ENCODE measurements at regions not wholly inside any gene's neighbourhood (a gene's known extent, or its start where the extent isn't known, plus 50 kb on each side); places are given as distances from the start of the nearest gene placed in this dataset.

- Histone ChIP-seq H3K9me3 (ENCODE audit: control insufficient read depth in 2 of 2, low read length in 2 of 2) (no peaks in the 10 kb centered on the region), H3K27ac (ENCODE audit: insufficient read depth, low read length, poor library complexity, severe bottlenecking) (no peak overlapping the region), H3K4me1 (ENCODE audit: control insufficient read depth, insufficient read depth, low read length, poor library complexity, severe bottlenecking) (no peaks in the 10 kb centered on the region), H3K4me3 (ENCODE audit: low read depth, low read length) (no peak overlapping the region), H3K27me3 (ENCODE audit: control insufficient read depth, insufficient read depth, low read length) (no peaks in the 10 kb centered on the region), H3K36me3 (ENCODE audit: control insufficient read depth, insufficient read depth, low read length) (no peaks in the 10 kb centered on the region)
- H3K4me3 Mint-ChIP-seq: no peak overlapping the region
- H3K36me3 Mint-ChIP-seq: no peaks in the 10 kb centered on the region
- peaks cover 0 to 13% (median 1%) of the 10 kb centered on the region in 7 donors for H3K9me3 Mint-ChIP-seq
- H3K27me3 Mint-ChIP-seq: no peaks in the 10 kb centered on the region
- no peak for DNase-seq
- H3K4me1 Mint-ChIP-seq: no peaks in the 10 kb centered on the region
- no peak for ATAC-seq (ENCODE audit: low read depth in 2 of 2)
- no peak overlapping the region for H3K27ac Mint-ChIP-seq
These were observed 460.7 kb downstream of the ZNF608 start for GRCh38 chr5:124285733-124286132.

- H3K4me3 Mint-ChIP-seq: no peak overlapping the region
- Histone ChIP-seq H3K27ac (ENCODE audit: insufficient read depth, low read length, poor library complexity, severe bottlenecking) (no peak overlapping the region), H3K4me3 (ENCODE audit: low read depth, low read length) (no peak overlapping the region), H3K27me3 (ENCODE audit: control insufficient read depth, insufficient read depth, low read length) (no peaks in the 10 kb centered on the region), H3K4me1 (ENCODE audit: control insufficient read depth, insufficient read depth, low read length, poor library complexity, severe bottlenecking) (no peaks in the 10 kb centered on the region), H3K36me3 (ENCODE audit: control insufficient read depth, insufficient read depth, low read length) (no peaks in the 10 kb centered on the region), H3K9me3 (ENCODE audit: control insufficient read depth in 2 of 2, low read length in 2 of 2) (no peaks in the 10 kb centered on the region)
- DNase-seq (no peak), ATAC-seq (ENCODE audit: low read depth in 2 of 2) (no peak)
- H3K27ac Mint-ChIP-seq: no peak overlapping the region
- H3K36me3 Mint-ChIP-seq: no peaks in the 10 kb centered on the region
- peaks cover 0 to 7% (median 1%) of the 10 kb centered on the region in 7 donors for H3K9me3 Mint-ChIP-seq
- H3K27me3 Mint-ChIP-seq: no peaks in the 10 kb centered on the region
- no peaks in the 10 kb centered on the region for H3K4me1 Mint-ChIP-seq
These were observed 461.4 kb downstream of the ZNF608 start for GRCh38 chr5:124285071-124285470.

GRCh38 chr5:124283031-124283430, 463.4 kb downstream of the ZNF608 start:
- H3K36me3 ChIP-seq (ENCODE audit: control insufficient read depth, insufficient read depth, low read length): no peaks in the 10 kb centered on the region
- no peaks in the 10 kb centered on the region for H3K27me3 Mint-ChIP-seq
- no peaks in the 10 kb centered on the region for H3K9me3 ChIP-seq (ENCODE audit: control insufficient read depth in 2 of 2, low read length in 2 of 2)
- no peak overlapping the region for H3K27ac Mint-ChIP-seq
- no peaks in the 10 kb centered on the region for H3K27me3 ChIP-seq (ENCODE audit: control insufficient read depth, insufficient read depth, low read length)
- H3K27ac ChIP-seq (ENCODE audit: insufficient read depth, low read length, poor library complexity, severe bottlenecking): no peak overlapping the region
- no peaks in the 10 kb centered on the region for H3K4me1 ChIP-seq (ENCODE audit: control insufficient read depth, insufficient read depth, low read length, poor library complexity, severe bottlenecking)
- no peak for ATAC-seq (ENCODE audit: low read depth in 2 of 2)
- no peaks in the 10 kb centered on the region for H3K4me1 Mint-ChIP-seq
- H3K4me3 Mint-ChIP-seq: no peak overlapping the region
- H3K36me3 Mint-ChIP-seq: no peaks in the 10 kb centered on the region
- no peak overlapping the region for H3K4me3 ChIP-seq (ENCODE audit: low read depth, low read length)
- H3K9me3 Mint-ChIP-seq: peaks cover 0 to 7% (median 3%) of the 10 kb centered on the region in 7 donors
- DNase-seq: no peak

GRCh38 chr5:124280079-124280478, 466.4 kb downstream of the ZNF608 start:
- Histone ChIP-seq H3K4me3 (ENCODE audit: low read depth, low read length) (no peak overlapping the region), H3K9me3 (ENCODE audit: control insufficient read depth in 2 of 2, low read length in 2 of 2) (no peaks in the 10 kb centered on the region), H3K27ac (ENCODE audit: insufficient read depth, low read length, poor library complexity, severe bottlenecking) (no peak overlapping the region), H3K36me3 (ENCODE audit: control insufficient read depth, insufficient read depth, low read length) (no peaks in the 10 kb centered on the region), H3K4me1 (ENCODE audit: control insufficient read depth, insufficient read depth, low read length, poor library complexity, severe bottlenecking) (no peaks in the 10 kb centered on the region), H3K27me3 (ENCODE audit: control insufficient read depth, insufficient read depth, low read length) (no peaks in the 10 kb centered on the region)
- H3K36me3 Mint-ChIP-seq: no peaks in the 10 kb centered on the region
- no peaks in the 10 kb centered on the region for H3K4me1 Mint-ChIP-seq
- no peak overlapping the region for H3K4me3 Mint-ChIP-seq
- H3K27me3 Mint-ChIP-seq: no peaks in the 10 kb centered on the region
- H3K27ac Mint-ChIP-seq: no peak overlapping the region
- ATAC-seq (ENCODE audit: low read depth in 2 of 2) (no peak), DNase-seq (no peak)
- peaks cover 0 to 9% (median 5%) of the 10 kb centered on the region in 7 donors for H3K9me3 Mint-ChIP-seq

GRCh38 chr5:124279146-124279876, 467.1 kb downstream of the ZNF608 start:
- H3K27ac ChIP-seq (ENCODE audit: insufficient read depth, low read length, poor library complexity, severe bottlenecking): no peak overlapping the region
- Mint-ChIP-seq H3K27ac (no peak overlapping the region), H3K4me3 (no peak overlapping the region)

GRCh38 chr5:124278636-124279035, 467.8 kb downstream of the ZNF608 start:
- no peak overlapping the region for H3K27ac ChIP-seq (ENCODE audit: insufficient read depth, low read length, poor library complexity, severe bottlenecking)
- no peaks in the 10 kb centered on the region for H3K36me3 Mint-ChIP-seq

More at GRCh38 chr5:124279146-124279876, 467.1 kb downstream of the ZNF608 start:
- Mint-ChIP-seq H3K4me1 (no peaks in the 10 kb centered on the region), H3K27me3 (no peaks in the 10 kb centered on the region), H3K36me3 (no peaks in the 10 kb centered on the region), H3K9me3 (peaks cover 0 to 6% (median 5%) of the 10 kb centered on the region in 7 donors)
- Histone ChIP-seq H3K4me1 (ENCODE audit: control insufficient read depth, insufficient read depth, low read length, poor library complexity, severe bottlenecking) (no peaks in the 10 kb centered on the region), H3K36me3 (ENCODE audit: control insufficient read depth, insufficient read depth, low read length) (no peaks in the 10 kb centered on the region), H3K9me3 (ENCODE audit: control insufficient read depth in 2 of 2, low read length in 2 of 2) (no peaks in the 10 kb centered on the region), H3K27me3 (ENCODE audit: control insufficient read depth, insufficient read depth, low read length) (no peaks in the 10 kb centered on the region), H3K4me3 (ENCODE audit: low read depth, low read length) (no peak overlapping the region)
- ATAC-seq (ENCODE audit: low read depth in 2 of 2) (no peak), DNase-seq (no peak)

GRCh38 chr5:124277767-124278545, 468.5 kb downstream of the ZNF608 start:
- Mint-ChIP-seq H3K27me3 (no peaks in the 10 kb centered on the region), H3K4me3 (no peak overlapping the region), H3K9me3 (peaks cover 0 to 7% (median 4%) of the 10 kb centered on the region in 7 donors), H3K4me1 (no peaks in the 10 kb centered on the region), H3K27ac (no peak overlapping the region), H3K36me3 (no peaks in the 10 kb centered on the region)
- H3K9me3 ChIP-seq (ENCODE audit: control insufficient read depth in 2 of 2, low read length in 2 of 2): no peaks in the 10 kb centered on the region
- ATAC-seq (ENCODE audit: low read depth in 2 of 2): no peak
- H3K4me3 ChIP-seq (ENCODE audit: low read depth, low read length): no peak overlapping the region
- H3K4me1 ChIP-seq (ENCODE audit: control insufficient read depth, insufficient read depth, low read length, poor library complexity, severe bottlenecking): no peaks in the 10 kb centered on the region
- H3K36me3 ChIP-seq (ENCODE audit: control insufficient read depth, insufficient read depth, low read length): no peaks in the 10 kb centered on the region
- no peaks in the 10 kb centered on the region for H3K27me3 ChIP-seq (ENCODE audit: control insufficient read depth, insufficient read depth, low read length)
- no peak overlapping the region for H3K27ac ChIP-seq (ENCODE audit: insufficient read depth, low read length, poor library complexity, severe bottlenecking)
- DNase-seq: no peak

More at GRCh38 chr5:124278636-124279035, 467.8 kb downstream of the ZNF608 start:
- DNase-seq (no peak), ATAC-seq (ENCODE audit: low read depth in 2 of 2) (no peak)
- H3K4me1 ChIP-seq (ENCODE audit: control insufficient read depth, insufficient read depth, low read length, poor library complexity, severe bottlenecking): no peaks in the 10 kb centered on the region
- H3K4me3 Mint-ChIP-seq: no peak overlapping the region
- H3K9me3 ChIP-seq (ENCODE audit: control insufficient read depth in 2 of 2, low read length in 2 of 2): no peaks in the 10 kb centered on the region
- peaks cover 0 to 7% (median 4%) of the 10 kb centered on the region in 7 donors for H3K9me3 Mint-ChIP-seq
- H3K4me3 ChIP-seq (ENCODE audit: low read depth, low read length): no peak overlapping the region
- H3K27ac Mint-ChIP-seq: no peak overlapping the region
- no peaks in the 10 kb centered on the region for H3K4me1 Mint-ChIP-seq
- no peaks in the 10 kb centered on the region for H3K27me3 ChIP-seq (ENCODE audit: control insufficient read depth, insufficient read depth, low read length)
- no peaks in the 10 kb centered on the region for H3K36me3 ChIP-seq (ENCODE audit: control insufficient read depth, insufficient read depth, low read length)
- H3K27me3 Mint-ChIP-seq: no peaks in the 10 kb centered on the region
